ENCODE measurements at regions not wholly inside any gene's neighbourhood (a gene's known extent, or its start where the extent isn't known, plus 50 kb on each side); places are given as distances from the start of the nearest gene placed in this dataset.

- TF ChIP-seq CTCF (conservative IDR thresholded peaks at IDR 0.05; ENCODE audit: low read length) (no peak), EZH2phosphoT487 (IDR thresholded peaks at IDR 0.05; ENCODE audit: borderline replicate concordance, low read depth, low read length) (no peak)
These were observed 240.2 kb upstream of the SEMA6A start for GRCh38 chr5:116814626-116815385.
